Activated CD8-positive, alpha-beta memory T cell treated with anti-CD3 and anti-CD28 coated beads, Interleukin-2, amount 10 ng/mL, durations not matched to agents 7 days and 5 days (primary cell): ENCODE measurements at regions not wholly inside any gene's neighbourhood (a gene's known extent, or its start where the extent isn't known, plus 50 kb on each side); places are given as distances from the start of the nearest gene placed in this dataset.

Source experiments
- ATAC-seq: fragments of 150-1000 bp; cut with Tn5 transposase; one replicate; pipeline ENCODE4 v1.10.0; 2021; ENCODE audit warnings: moderate library complexity
- CTCF ChIA-PET: fragments of 350-600 bp; sonication (Branson Sonifier 250); formaldehyde crosslinking; loops from one replicate; lab custom pipeline; 2021; ENCODE audit warnings: antibody characterized with exemption; lab: Charles Lee
- DNase-seq: peaks from one replicate; pipeline ENCODE4 v3.0.0-alpha.2; 2020
- H3K27ac Mint-ChIP-seq: one replicate; pipeline ENCODE4 v1.8.0; 2021; ENCODE audit warnings: mild to moderate bottlenecking, mixed read lengths
- H3K27me3 Mint-ChIP-seq: one replicate; pipeline ENCODE4 v1.8.0; 2021; ENCODE audit warnings: mixed read lengths
- H3K36me3 Mint-ChIP-seq: one replicate; pipeline ENCODE4 v1.8.0; 2021; ENCODE audit warnings: mild to moderate bottlenecking, mixed read lengths
- H3K4me1 Mint-ChIP-seq: one replicate; pipeline ENCODE4 v1.8.0; 2021; ENCODE audit warnings: mixed read lengths
- H3K4me3 Mint-ChIP-seq: one replicate; pipeline ENCODE4 v1.8.0; 2021; ENCODE audit warnings: mild to moderate bottlenecking, moderate library complexity, mixed read lengths
- H3K9me3 Mint-ChIP-seq: one replicate; pipeline ENCODE4 v1.8.0; 2022; ENCODE audit warnings: low read depth, mixed read lengths

DNA sequence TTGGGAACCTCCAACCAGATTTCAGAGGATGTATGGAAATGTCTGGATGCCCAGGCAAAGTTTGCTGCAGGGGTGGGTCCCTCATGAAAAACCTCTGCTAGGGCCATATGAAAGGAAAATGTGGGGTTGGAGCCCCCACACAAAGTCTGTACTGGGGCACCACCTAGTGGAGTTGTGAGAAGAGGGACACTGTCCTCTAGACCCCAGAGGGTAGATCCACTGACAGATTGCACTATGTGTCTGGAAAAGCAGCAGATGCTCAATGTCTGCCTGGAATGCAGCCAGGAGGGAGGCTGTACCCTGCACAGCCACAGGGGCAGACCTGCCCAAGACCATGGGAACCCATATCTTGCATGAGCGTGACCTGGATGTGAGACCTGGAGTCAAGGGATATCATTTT lies 573.7 kb upstream of the NXPH2 start:
- ATAC-seq (no peak), DNase-seq (no peak)
- peaks cover 10% of the 10 kb centered on the region for H3K9me3 Mint-ChIP-seq
- H3K36me3 Mint-ChIP-seq = no peaks in the 10 kb centered on the region
- H3K4me3 Mint-ChIP-seq = no peak overlapping the region
- H3K4me1 Mint-ChIP-seq = no peaks in the 10 kb centered on the region
- no peak overlapping the region for H3K27ac Mint-ChIP-seq
- CTCF ChIA-PET = no interaction called here
- no peaks in the 10 kb centered on the region for H3K27me3 Mint-ChIP-seq

DNA sequence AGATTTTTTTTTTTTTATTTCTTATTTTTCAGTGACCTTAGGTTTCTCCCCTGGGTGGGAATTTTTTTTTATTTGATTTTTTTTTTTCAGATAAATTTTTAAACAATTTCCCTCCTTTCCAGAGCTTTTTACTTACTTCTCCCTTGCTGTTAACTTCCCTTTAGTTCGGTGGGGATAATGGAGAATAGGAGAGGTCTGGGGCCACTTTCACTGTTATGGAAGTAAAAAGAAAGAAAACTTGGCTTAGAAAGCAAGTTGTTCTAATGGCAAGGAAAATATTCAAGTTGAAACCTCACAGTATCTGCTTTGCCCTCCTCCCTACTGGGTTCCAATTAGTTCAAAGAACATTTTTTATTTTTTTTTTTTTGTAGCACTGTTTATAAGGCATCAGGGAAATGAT lies 537.1 kb upstream of the NXPH2 start:
- no peak for DNase-seq
- Mint-ChIP-seq H3K4me3 (no peak overlapping the region), H3K9me3 (no peaks in the 10 kb centered on the region), H3K27me3 (no peaks in the 10 kb centered on the region), H3K4me1 (no peaks in the 10 kb centered on the region), H3K36me3 (no peaks in the 10 kb centered on the region), H3K27ac (no peak overlapping the region)
- ATAC-seq = no peak
- CTCF ChIA-PET = no interaction called here

DNA sequence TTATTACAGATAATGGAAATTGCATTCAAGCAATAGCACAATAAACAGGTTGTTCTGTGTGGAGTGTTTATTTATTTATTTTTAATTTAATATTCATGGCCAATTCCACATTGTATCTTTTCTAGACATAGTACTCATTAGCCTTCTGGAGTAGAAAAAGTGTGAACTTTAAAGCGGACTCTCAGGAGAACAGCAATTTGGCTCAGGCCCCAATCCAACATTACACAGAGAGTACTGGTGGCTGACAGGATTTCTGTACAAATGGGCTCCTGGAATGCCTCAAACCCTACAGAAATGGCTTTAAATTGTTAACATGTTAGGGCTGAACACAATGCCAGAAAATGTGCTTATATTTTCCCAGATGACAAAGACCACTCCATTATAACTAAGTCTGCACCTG lies 533.9 kb upstream of the NXPH2 start:
- H3K27ac Mint-ChIP-seq = no peak overlapping the region
- no peaks in the 10 kb centered on the region for H3K36me3 Mint-ChIP-seq
- DNase-seq (no peak), ATAC-seq (no peak)
- CTCF ChIA-PET = no interaction called here
- H3K9me3 Mint-ChIP-seq = peaks cover 2% of the 10 kb centered on the region
- no peaks in the 10 kb centered on the region for H3K4me1 Mint-ChIP-seq
- no peak overlapping the region for H3K4me3 Mint-ChIP-seq
- H3K27me3 Mint-ChIP-seq = no peaks in the 10 kb centered on the region

DNA sequence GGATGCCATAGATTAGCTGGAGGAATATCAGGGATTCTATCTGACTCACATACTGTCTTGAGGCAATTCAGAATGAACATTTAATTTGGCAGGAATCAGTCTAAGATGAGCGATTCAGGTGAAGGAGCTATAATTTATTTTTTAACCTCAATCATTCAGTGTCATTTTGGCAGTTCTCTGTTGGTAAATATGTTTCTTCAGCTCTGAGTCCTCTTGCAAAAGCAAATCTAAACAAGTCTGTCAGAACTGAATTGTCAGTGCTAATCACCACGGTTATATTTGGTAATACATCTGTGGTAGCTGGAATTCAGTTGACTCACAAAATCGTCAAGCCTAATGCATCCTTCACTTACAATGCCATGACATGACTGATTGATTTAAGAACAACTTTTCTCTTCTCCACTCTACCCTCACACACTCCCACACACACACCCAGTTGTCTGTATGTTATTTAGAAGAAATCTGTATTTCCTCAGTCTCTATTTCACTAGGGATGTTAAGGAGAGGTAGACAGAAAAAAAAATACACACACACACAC lies 516.6 kb upstream of the NXPH2 start:
- CTCF ChIA-PET = no interaction called here
- Mint-ChIP-seq H3K4me3 (no peak overlapping the region), H3K27me3 (no peaks in the 10 kb centered on the region), H3K9me3 (peaks cover 8% of the 10 kb centered on the region), H3K36me3 (no peaks in the 10 kb centered on the region), H3K27ac (no peak overlapping the region), H3K4me1 (no peaks in the 10 kb centered on the region)
- ATAC-seq (no peak), DNase-seq (no peak)

DNA sequence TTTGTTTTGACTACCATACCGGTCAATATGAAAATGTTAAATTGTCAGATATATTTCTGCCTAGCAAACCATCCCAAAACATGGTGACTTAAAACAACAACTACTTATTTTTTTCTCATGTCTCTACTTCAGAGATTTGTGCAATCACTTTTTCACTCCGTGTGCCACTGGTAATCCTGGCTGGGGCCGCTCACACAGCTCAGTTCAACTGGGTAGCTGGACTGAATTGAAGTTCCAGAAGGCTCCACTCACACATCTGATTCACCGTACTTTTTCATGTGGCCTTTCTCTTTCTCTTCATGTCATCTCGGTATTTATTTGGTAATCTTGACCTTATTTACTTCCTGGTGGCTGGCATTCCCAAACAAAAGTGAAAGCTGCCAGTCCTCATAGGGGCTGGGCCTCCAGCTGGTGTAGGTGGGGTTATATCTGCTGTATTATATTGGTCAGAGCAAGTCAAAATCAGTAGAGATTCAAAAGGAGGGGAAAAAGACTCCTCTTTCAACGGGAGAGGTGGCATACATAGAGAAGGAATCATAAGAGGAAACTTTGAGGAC lies 513.9 kb upstream of the NXPH2 start:
- Mint-ChIP-seq H3K27ac (no peak overlapping the region), H3K36me3 (no peaks in the 10 kb centered on the region), H3K4me1 (no peaks in the 10 kb centered on the region), H3K9me3 (peaks cover 6% of the 10 kb centered on the region), H3K27me3 (no peaks in the 10 kb centered on the region), H3K4me3 (no peak overlapping the region)
- DNase-seq = no peak
- CTCF ChIA-PET = no interaction called here
- ATAC-seq = no peak

DNA sequence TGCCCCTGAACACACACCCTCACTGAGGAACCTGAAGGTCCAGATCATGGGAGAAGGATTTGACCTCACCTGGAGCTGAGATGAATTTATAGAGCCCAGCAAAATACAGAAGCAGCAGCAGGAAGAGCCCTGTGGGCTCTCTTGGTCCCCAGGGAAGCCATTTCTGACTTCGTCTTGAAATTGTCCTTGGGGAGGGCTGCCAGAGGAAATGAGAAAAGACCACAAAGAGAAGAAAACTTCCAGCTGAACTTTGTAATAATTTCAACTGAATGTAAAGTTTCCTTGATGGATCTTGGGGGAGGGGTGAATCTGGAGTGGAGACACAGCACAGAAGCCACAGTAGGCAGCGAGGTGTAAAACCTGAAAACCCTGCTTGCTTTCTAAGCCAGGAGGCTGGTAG lies 500.9 kb upstream of the NXPH2 start:
- ATAC-seq (no peak), DNase-seq (no peak)
- no peaks in the 10 kb centered on the region for H3K4me1 Mint-ChIP-seq
- no peak overlapping the region for H3K27ac Mint-ChIP-seq
- H3K9me3 Mint-ChIP-seq = peaks cover 11% of the 10 kb centered on the region
- CTCF ChIA-PET = no interaction called here
- no peaks in the 10 kb centered on the region for H3K27me3 Mint-ChIP-seq
- no peaks in the 10 kb centered on the region for H3K36me3 Mint-ChIP-seq
- H3K4me3 Mint-ChIP-seq = no peak overlapping the region

DNA sequence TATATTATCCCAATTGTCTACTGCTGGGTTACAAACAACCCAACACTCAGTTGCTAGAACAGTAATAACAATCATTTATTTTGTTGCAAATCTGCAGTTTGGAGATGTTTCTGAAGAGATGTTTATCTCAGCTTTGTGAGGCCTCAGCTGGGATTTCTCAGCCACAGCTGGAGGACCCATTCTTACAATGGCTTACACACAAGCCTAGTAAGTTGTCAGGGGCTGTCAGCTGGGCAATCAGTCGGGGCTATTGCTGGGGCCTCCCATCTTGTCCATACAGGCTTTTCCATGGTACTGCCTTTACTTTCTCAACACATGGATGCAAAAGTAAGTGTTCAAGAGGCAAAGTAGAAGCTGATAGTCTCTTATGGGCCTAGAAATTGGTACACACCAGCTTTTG lies 491.7 kb upstream of the NXPH2 start:
- ATAC-seq = no peak
- DNase-seq = no peak
- Mint-ChIP-seq H3K27ac (no peak overlapping the region), H3K9me3 (no peaks in the 10 kb centered on the region), H3K27me3 (no peaks in the 10 kb centered on the region), H3K4me1 (no peaks in the 10 kb centered on the region), H3K36me3 (no peaks in the 10 kb centered on the region), H3K4me3 (no peak overlapping the region)
- CTCF ChIA-PET = no interaction called here

DNA sequence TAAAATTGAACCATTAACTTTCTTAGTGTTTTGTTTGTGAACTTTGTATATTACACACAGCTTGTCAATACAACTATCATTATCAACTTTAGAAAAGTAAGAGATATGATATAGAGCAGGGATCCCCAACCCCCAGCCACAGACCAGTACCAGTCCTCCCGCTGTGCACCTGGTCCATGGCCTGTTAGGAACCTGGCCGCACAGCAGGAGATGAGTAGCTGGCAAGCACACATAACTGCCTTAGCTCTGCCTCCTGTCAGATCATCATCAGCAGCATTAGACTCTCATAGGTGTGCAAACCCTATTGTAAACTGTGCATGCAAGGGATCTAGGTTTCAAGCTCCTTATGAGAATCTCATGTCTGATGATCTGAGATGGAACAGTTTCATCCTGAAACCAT lies 491.0 kb upstream of the NXPH2 start:
- no peaks in the 10 kb centered on the region for H3K36me3 Mint-ChIP-seq
- H3K9me3 Mint-ChIP-seq = no peaks in the 10 kb centered on the region
- no peak for DNase-seq
- no peaks in the 10 kb centered on the region for H3K4me1 Mint-ChIP-seq
- H3K27me3 Mint-ChIP-seq = no peaks in the 10 kb centered on the region
- H3K4me3 Mint-ChIP-seq = no peak overlapping the region
- no peak for ATAC-seq
- CTCF ChIA-PET = no interaction called here
- H3K27ac Mint-ChIP-seq = no peak overlapping the region

DNA sequence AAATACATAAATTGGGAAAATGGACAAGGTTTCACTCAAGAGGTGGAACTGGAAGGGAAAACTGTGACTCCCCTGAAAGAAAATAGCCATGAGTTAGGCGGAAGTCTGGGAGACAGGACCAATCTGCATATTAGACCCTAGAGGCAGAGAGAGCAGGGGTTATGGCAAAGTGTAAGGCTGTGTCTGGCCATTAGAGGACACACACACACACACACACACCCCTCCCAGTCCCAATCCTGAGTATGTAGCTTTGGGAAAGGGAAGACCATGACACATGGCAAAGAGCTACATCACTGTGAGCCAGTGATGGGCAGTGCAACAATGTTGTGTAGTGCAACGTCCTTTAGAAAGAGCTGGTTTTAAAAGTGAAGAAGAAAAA lies 479.9 kb upstream of the NXPH2 start:
- Mint-ChIP-seq H3K9me3 (peaks cover 3% of the 10 kb centered on the region), H3K36me3 (no peaks in the 10 kb centered on the region), H3K27ac (no peak overlapping the region), H3K4me3 (no peak overlapping the region), H3K4me1 (no peaks in the 10 kb centered on the region), H3K27me3 (no peaks in the 10 kb centered on the region)
- DNase-seq (no peak), ATAC-seq (no peak)
- CTCF ChIA-PET = no interaction called here

DNA sequence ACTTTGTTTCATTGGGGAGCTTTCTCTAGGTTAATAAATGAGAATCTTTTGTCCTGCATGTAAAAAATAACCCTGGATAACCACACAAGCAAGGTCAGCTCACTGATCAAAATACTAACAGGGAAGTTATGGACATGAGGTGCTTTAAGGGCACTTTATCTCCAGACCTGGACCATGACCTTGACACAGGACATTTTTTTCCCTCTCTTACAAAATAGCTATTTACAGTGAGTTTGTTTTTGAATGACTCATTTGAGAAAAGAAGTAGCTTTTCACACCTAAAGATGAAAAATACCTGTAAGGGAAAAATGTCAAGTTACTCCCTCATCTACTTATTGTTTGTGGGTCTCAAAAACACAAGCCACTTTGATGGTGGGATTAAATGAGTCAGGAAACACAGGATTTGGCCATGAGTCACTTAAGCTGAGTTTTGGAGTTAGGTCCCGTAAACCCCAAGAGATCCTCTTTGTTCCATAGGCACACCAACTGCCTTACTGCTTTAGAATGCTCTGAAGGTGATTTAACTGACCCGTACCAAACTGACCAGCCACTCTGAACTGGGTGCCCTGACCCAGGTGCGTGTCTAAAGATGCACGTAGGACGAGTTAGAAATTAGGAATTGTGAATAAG lies 479.3 kb upstream of the NXPH2 start:
- Mint-ChIP-seq H3K9me3 (peaks cover 3% of the 10 kb centered on the region), H3K27ac (no peak overlapping the region), H3K4me1 (no peaks in the 10 kb centered on the region), H3K36me3 (no peaks in the 10 kb centered on the region), H3K4me3 (no peak overlapping the region), H3K27me3 (no peaks in the 10 kb centered on the region)
- CTCF ChIA-PET = no interaction called here
- ATAC-seq (no peak), DNase-seq (no peak)

DNA sequence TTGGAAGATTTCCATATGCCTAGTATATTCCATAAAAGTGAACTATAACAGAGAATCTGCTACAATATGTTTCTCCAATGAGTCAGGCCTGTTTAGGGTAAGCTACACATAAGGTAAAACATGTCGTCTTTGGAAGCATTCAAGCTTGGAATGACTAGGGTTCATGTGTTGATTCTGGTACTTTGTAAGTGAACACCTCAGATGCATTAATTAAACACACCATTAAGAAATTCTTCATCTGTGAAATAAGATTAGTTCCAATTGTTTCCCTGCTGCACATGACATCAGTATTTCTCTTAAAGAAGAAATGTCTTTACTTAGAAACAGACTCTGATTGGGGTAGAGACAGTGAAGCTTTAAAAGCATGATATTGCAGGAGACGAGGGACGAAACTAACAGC lies 461.1 kb upstream of the NXPH2 start:
- CTCF ChIA-PET = no interaction called here
- no peak overlapping the region for H3K27ac Mint-ChIP-seq
- no peak for DNase-seq
- H3K9me3 Mint-ChIP-seq = peaks cover 17% of the 10 kb centered on the region
- H3K36me3 Mint-ChIP-seq = no peaks in the 10 kb centered on the region
- no peaks in the 10 kb centered on the region for H3K27me3 Mint-ChIP-seq
- ATAC-seq = no peak
- H3K4me3 Mint-ChIP-seq = no peak overlapping the region
- no peaks in the 10 kb centered on the region for H3K4me1 Mint-ChIP-seq

DNA sequence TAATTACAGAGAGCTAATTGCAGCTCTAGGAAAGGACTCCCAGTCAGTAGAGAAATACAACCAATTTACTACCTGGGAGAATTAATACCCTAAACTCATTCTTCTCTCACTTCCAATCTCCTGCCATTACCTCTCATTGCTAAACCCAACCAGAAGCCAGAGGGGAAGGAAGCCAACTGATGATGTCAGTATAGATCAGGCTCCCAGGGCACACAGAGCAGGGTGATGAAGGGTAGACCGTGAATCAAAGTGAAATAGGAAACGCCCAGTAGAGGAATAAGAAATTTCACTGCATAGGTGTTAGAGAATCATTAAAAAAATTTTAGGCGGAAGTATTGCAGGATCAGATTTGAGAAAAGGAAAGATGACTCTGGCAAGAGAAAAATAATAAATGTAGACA lies 456.8 kb upstream of the NXPH2 start:
- CTCF ChIA-PET = no interaction called here
- no peaks in the 10 kb centered on the region for H3K27me3 Mint-ChIP-seq
- no peak overlapping the region for H3K4me3 Mint-ChIP-seq
- peaks cover 13% of the 10 kb centered on the region for H3K9me3 Mint-ChIP-seq
- ATAC-seq (no peak), DNase-seq (no peak)
- H3K4me1 Mint-ChIP-seq = no peaks in the 10 kb centered on the region
- no peaks in the 10 kb centered on the region for H3K36me3 Mint-ChIP-seq
- H3K27ac Mint-ChIP-seq = no peak overlapping the region

DNA sequence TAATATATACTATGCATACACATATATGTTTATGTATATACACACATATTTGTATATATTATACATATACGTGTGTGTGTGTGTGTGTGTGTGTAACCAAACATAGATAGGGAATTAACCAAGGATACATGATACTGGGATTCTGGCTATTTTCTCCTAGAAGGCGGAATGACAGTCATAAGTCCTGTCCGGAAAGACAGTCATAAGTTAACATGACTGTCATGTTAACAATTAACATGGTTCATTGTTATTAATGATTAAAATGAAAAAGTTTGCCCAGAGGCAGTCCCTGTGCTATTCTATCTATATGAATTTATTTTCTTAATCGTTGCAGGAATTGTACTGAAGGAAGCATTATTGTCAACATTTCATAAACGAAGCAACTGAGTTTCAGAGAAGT lies 450.7 kb upstream of the NXPH2 start:
- Mint-ChIP-seq H3K27me3 (no peaks in the 10 kb centered on the region), H3K36me3 (no peaks in the 10 kb centered on the region), H3K27ac (no peak overlapping the region), H3K4me3 (no peak overlapping the region), H3K4me1 (no peaks in the 10 kb centered on the region), H3K9me3 (peaks cover 11% of the 10 kb centered on the region)
- no peak for DNase-seq
- CTCF ChIA-PET = no interaction called here
- ATAC-seq = no peak

DNA sequence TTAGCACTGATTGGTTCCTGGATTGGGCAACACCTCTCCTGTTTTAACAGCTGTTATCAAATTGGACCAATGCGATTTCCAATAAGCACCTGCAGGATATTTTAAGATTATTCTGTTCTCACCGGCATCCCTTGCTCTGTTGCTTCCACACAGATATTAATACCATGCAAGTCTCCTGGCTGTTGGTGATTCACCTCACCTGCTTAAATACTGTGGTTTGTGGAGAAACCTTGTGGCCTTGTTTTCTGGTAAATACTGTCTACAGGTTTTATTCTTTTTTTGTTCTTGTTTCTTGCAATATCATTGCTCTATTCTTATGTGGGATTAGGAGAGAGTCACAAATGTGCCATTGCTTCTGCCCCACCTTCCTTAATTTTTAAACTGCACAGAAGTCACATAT lies 448.1 kb upstream of the NXPH2 start:
- CTCF ChIA-PET = no interaction called here
- H3K36me3 Mint-ChIP-seq = no peaks in the 10 kb centered on the region
- H3K27me3 Mint-ChIP-seq = no peaks in the 10 kb centered on the region
- no peak for DNase-seq
- H3K4me3 Mint-ChIP-seq = no peak overlapping the region
- H3K4me1 Mint-ChIP-seq = no peaks in the 10 kb centered on the region
- no peak overlapping the region for H3K27ac Mint-ChIP-seq
- H3K9me3 Mint-ChIP-seq = peaks cover 6% of the 10 kb centered on the region
- no peak for ATAC-seq

DNA sequence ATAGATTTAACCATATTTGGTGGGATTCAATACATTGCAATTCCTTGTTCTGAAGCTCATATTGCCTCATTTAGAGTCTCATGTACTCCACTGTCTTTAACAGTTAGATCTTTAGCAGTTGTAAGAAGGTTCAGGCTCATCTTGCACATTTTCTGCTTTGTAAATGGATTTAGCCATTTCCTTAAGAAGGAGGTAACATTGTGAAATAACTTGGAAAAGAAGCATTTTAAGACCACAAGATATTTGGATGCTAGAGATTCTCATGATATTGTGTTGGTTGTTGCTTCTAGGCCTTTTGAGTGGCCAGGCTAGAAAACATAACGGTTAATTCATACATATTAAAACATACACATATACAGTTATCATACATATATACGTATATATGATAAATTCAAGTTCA lies 445.8 kb upstream of the NXPH2 start:
- Mint-ChIP-seq H3K27ac (no peak overlapping the region), H3K27me3 (no peaks in the 10 kb centered on the region), H3K36me3 (no peaks in the 10 kb centered on the region), H3K4me1 (no peaks in the 10 kb centered on the region), H3K9me3 (peaks cover 13% of the 10 kb centered on the region), H3K4me3 (no peak overlapping the region)
- DNase-seq (no peak), ATAC-seq (no peak)
- CTCF ChIA-PET = no interaction called here
